Fibroblast of skin of abdomen (primary cell): ENCODE measurements at regions not wholly inside any gene's neighbourhood (a gene's known extent, or its start where the extent isn't known, plus 50 kb on each side); places are given as distances from the start of the nearest gene placed in this dataset.
A peak's percentile ranks its signal among the peaks of the same experiment; 100 is the strongest.
"Not testable (repeated sequence)": the region's sequence is repeated elsewhere in the genome, so short reads cannot be mapped to it uniquely, and the experiment has no call there.

Experiments
- DNase-seq: peaks from one replicate; pipeline ENCODE4 v3.0.0-alpha.2; 2013

DNA sequence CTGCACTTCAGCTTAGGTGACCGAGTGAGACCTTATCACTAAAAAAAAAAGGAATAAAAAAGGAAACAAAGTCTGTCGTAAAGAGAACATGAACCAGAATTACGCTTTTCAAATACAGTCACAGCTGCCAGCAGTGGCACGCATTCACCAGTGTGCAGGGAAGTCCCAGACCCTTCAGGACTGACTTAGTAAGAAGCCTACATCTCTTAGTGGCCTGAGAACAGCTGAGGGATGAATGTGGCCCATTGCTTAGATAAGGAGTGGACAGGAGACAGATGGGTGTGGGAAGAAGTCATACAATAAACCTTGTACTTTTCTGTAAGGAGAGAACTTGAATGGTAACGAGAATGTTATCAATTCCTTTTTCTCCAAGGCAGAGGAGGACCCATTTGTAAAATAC, 178.5 kb downstream of the JCAD start:
- no peak for DNase-seq

- no peak for DNase-seq
These were observed 179.5 kb downstream of the JCAD start for GRCh38 chr10:29879862-29880261.

DNA sequence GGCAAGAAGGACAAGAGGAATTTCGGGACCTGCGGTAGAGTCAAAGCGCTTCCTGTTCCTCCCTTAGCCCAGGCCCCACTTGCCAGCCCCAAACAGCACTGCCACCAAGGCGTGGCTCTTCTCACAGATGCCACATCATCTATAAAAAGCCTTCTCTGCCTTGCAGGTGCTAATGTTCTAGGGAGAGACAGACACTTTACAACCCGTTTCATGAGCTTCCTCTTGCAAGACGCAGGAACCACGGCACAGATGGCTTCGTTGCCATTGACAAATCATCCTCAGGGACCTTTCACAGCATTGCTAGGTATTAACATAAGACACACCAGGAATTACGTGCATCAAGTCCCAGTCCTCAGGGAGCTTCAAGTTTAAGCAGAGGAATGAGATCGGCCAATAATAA, 180.9 kb downstream of the JCAD start:
- DNase-seq, result no peak

DNA sequence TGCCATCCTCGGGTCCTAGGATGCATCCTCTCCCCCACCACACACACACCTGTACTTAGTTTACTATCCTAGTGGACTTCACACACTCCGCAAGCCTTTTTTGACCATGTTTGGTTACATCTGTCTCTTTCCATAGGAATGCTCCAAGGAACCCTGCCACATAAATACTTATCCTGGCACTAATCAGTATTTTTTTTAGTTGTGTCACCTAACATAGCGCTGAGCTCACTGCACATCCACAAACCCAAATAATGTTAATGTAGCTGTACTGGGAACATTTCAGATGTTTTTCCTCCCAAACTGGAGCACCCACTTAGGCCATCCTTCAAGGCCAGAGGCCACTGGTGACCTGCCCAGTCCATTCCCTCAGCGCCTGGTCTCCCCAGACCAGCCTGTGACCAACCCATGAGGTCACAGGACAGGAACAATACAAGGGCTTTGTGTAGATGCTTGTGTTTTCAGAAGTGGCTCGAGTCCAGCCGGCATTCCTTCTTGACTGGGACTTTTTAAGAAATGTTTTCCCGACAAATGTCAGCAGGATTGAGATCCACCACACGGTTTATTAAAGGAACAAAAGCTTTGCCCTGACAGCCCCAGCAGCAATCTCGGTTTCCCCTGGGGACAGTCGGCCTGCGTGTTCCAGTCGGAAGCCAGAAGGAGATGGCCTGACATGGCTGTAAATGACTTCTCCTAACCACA, 181.4 kb downstream of the JCAD start:
- no peak for DNase-seq

GRCh38 chr10:29876008-29876555, 183.3 kb downstream of the JCAD start:
- no peak for DNase-seq

- no peak for DNase-seq
These were observed 184.6 kb downstream of the JCAD start for GRCh38 chr10:29874606-29875269.

- DNase-seq, result no peak
These were observed 185.4 kb downstream of the JCAD start for GRCh38 chr10:29873941-29874484.

DNA sequence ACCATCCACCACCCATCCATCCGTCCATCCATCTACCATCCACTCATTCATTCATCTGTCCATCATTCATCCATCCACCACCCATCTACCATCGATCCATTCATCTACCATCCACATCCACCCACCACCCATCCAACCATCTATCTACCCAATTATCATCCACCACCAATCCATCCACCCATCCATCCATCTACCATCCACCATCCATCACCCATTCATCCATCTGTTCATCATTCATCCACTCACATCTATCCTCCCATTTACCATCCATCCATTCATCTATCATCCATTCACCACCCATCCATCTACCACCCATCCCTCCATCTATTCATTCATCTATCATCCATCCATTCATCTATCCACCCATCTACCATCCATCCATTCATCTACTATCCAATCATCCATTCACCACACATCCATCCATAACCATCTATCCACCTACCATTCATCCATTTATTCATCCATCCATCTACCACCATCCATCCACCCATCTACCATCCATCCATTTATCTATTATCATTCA, 188.8 kb downstream of the JCAD start:
- DNase-seq, result no peak

- no peak for DNase-seq
These were observed 189.8 kb downstream of the JCAD start for GRCh38 chr10:29869593-29869992.

DNA sequence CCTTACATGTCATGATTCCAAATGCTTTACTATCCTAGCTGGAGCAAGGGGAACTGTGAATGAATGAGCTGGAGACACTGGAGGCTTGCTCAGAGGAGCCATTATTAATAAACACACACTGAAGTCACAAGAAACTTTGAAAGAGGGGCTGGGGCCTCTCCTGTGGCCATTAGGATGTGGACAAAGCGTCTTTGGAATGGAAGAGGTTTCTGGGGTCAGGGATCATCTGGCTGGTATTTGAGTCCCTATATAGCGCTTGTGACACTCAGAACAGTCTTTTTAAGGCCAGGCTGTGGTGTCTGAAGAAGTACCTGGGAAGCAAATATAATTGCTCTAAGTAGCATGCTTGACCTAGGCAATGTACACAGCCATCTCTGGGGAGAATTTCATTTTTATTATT, 193.0 kb downstream of the JCAD start:
- DNase-seq, result no peak

DNA sequence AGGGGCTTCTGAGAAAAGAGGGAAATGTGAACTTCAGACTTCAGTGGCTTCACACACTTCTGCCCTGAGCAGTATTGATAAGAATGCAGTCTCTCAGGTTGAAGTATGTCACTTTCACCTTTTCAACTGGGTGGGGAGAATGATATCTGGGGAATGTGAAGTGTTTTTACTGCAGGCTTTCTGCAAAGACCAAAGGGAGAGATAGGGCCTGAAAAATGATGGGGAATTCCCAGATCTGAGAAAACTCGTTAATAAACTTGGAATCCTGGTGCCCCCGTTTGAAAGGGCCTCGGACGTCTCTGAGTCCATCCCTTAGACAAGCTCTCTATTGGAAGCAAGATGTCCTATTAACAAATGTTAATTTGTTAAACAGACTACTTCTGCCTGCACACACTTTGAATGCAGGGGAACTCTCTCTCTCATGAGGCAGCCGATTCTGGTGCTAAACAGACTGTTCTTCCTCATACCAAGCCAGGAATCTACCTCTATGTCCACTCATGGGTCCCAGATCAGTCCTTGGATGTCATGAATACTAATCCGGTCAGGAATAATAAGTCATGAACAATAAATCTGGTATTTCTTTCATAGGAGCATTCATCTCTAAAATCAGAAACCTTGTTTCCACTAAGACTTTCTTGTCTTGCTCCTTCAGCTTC, 193.6 kb downstream of the JCAD start:
- DNase-seq, result no peak

- DNase-seq, result peak; percentile 89
These were observed 196.3 kb downstream of the JCAD start for GRCh38 chr10:29862923-29863614.

- DNase-seq, result peak; percentile 91
These were observed 197.4 kb downstream of the JCAD start for GRCh38 chr10:29861811-29862505.

DNA sequence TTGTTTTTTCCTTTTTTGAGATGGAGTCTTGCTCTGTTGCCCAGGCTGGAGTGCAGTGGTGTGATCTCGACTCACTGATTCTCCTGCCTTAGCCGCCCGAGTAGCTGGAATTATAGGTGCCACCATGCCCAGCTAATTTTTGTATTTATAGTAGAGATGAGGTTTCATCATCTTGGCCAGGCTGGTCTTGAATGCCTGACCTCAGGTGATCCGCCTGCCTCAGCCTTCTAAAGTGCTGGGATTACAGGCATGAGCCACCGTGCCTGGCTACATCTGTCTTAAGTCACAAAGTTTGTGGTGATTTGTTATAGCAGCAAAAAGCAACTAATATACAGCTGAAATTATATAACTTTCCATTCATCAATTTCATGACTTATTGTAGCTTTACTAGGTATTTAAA, 198.2 kb downstream of the JCAD start:
- not testable (repeated sequence) for DNase-seq

GRCh38 chr10:29860166-29860565, 199.2 kb downstream of the JCAD start:
- peak; percentile 89 for DNase-seq

DNA sequence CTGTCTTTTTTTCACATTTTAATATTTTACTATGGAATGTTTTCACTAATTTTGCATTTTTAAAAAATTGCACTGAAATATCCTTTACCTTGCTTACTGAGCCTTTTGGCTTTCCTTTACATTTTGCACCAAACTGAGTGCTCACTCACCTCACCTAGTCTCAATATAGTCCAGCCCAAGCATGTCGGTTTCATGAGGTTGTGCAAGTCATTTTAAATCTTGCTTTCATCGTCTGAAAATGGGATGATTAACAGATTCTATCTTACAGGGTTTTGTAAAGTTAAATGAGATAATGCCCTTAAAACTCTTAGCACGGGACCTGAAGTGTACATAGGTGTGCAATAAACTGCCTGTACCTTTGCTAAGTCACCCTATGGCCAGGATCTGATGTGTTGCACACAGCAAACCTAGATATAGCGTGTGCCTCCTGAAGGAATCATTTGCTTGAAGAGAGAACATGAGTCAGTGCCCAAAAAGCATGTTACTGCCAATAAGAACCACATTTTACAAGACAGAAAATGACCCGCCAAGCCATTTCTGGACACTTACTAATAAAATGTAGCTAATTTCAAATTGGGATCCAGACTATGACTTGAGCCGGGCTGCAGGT, 199.8 kb downstream of the JCAD start:
- peak; percentile 24 for DNase-seq

DNA sequence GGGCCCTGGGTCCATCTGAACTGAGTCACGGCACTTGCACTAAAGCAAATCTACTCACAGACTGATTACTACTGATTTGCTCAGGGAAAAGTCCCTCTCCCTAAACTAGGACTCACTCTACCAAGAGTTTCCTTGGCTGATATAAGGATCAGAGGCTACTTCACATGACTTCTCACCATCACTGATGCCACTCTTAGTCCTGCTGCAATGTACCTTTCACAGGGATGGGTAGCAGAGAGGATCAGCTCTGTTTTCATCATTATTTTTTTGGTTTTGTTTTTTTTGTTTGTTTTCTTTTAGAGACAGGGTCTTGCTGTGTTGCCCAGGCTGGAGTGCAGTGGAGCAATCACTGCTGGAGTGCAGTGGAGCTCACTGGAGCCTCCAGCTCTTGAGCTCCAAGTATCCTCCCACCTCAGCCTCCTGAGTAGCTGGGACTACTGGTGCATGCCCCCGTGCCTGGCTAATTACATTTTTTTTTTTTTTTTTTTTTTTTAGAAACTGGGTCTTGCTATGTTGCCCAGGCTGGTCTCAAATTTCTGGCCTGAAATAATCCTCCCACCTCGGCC, 200.6 kb downstream of the JCAD start:
- no peak for DNase-seq

GRCh38 chr10:29857843-29858701, 201.3 kb downstream of the JCAD start:
- DNase-seq, result peak; percentile 61

DNA sequence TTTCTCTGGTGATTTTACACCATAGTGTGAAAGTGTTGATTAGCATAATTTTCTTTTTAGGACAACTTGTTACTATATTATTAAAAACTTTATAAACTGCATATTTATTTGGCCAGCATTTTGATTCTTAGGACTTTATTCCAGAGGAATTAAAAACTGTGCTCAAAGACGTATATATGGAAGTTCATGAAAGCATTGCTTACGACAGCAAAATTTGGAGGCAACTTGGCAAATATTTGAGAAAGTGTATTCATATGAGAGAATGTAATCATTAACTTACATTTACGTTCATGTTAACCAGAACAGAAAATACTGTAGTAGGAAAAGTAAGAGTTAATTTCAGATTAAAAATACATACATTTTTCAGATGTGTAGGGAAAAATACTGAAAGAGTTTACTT, 203.1 kb downstream of the JCAD start:
- no peak for DNase-seq

GRCh38 chr10:29853913-29854312, 205.5 kb downstream of the JCAD start:
- DNase-seq, result no peak
